ENCODE measurements at regions not wholly inside any gene's neighbourhood (a gene's known extent, or its start where the extent isn't known, plus 50 kb on each side); places are given as distances from the start of the nearest gene placed in this dataset.
A peak's percentile ranks its signal among the peaks of the same experiment; 100 is the strongest.

DNA sequence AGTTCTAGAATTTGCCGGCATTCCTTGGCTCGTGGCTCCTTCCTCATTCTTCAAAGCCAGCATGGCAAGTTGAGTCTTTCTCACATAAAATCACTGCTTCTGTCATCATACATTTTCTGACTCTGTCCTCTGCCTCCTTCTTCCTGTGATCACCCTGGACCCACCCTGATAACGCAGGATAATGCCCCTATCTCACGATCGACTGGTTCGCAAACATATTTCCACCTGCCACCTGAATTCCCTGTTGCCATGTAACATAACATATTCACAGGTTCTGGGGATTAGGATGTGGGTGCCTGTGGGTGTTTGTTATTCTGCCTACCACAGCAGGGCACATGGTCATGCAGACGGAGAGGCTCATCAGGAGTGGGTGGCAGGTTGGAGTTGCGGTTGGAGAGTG lies 177.7 kb downstream of the NHLRC3 start:
- intact Hi-C loops (cut with micrococcal nuclease) = no loop called here
- Histone ChIP-seq H3K4me1 (no peaks in the 10 kb centered on the region), H3K27me3 (ENCODE audit: low read depth) (no peaks in the 10 kb centered on the region), H3K4me3 (no peak overlapping the region), H3K36me3 (no peaks in the 10 kb centered on the region), H3K27ac (replicated peaks) (no peak overlapping the region), H3K9me3 (replicated peaks) (no peaks in the 10 kb centered on the region)
- DNase-seq = no peak
- TF ChIP-seq, protein P1, sequence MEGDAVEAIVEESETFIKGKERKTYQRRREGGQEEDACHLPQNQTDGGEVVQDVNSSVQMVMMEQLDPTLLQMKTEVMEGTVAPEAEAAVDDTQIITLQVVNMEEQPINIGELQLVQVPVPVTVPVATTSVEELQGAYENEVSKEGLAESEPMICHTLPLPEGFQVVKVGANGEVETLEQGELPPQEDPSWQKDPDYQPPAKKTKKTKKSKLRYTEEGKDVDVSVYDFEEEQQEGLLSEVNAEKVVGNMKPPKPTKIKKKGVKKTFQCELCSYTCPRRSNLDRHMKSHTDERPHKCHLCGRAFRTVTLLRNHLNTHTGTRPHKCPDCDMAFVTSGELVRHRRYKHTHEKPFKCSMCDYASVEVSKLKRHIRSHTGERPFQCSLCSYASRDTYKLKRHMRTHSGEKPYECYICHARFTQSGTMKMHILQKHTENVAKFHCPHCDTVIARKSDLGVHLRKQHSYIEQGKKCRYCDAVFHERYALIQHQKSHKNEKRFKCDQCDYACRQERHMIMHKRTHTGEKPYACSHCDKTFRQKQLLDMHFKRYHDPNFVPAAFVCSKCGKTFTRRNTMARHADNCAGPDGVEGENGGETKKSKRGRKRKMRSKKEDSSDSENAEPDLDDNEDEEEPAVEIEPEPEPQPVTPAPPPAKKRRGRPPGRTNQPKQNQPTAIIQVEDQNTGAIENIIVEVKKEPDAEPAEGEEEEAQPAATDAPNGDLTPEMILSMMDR (IDR thresholded peaks at IDR 0.05; ENCODE audit: borderline replicate concordance) = no peak

DNA sequence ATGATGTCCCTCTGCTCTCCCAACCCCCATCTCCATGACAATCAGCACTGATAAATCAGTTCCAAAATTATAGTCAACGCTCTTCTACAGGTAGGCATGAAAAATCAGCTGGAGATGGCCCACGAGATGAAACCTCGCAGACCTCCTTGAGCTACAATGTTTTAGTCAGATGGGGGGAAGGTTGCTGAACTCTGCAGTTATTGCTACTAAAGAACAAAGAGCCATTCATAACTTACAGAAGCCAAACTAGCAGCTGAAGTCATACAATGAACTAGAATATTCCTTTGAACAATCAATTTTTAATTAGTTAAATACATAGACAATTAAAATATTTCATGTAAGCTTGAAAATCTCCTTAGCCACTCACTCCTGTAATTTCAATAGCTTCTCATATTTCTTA lies 179.2 kb downstream of the NHLRC3 start:
- H3K27ac ChIP-seq (replicated peaks) = no peak overlapping the region
- TF ChIP-seq, protein P1 (IDR thresholded peaks at IDR 0.05; ENCODE audit: borderline replicate concordance) = no peak
- H3K27me3 ChIP-seq (ENCODE audit: low read depth) = no peaks in the 10 kb centered on the region
- no peak overlapping the region for H3K4me3 ChIP-seq
- no peaks in the 10 kb centered on the region for H3K4me1 ChIP-seq
- peaks cover 2% of the 10 kb centered on the region for H3K9me3 ChIP-seq (replicated peaks)
- H3K36me3 ChIP-seq = no peaks in the 10 kb centered on the region
- intact Hi-C loops (cut with micrococcal nuclease) = no loop called here
- DNase-seq = no peak

DNA sequence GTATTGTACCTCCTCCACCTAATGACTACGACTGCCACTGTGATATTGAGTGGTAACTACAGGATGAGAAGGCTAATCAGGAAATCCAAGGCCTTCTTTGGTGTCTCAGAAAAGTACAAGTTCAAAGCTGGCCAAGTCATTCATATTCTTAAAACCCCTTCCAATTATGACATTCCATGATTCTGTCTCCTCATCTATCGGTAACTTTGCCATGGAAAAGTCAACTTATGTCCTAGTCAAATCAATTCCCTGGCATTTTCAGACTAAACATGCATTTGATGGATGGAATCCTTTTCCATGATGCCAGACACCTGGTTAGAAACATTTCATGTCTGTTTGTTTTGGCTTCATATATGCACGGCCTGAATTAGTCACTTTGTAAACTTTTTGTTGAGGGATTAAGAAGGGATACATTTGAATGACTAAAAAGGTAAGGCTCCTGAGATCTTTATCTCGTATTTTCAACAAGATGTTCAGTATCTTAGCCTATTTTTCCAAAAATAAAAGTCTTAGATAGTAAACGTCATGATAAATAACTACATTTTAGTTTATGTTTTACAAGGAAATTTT lies 186.5 kb downstream of the NHLRC3 start:
- Histone ChIP-seq H3K9me3 (replicated peaks) (peaks cover 10% of the 10 kb centered on the region), H3K36me3 (no peaks in the 10 kb centered on the region), H3K4me1 (peaks cover 23% of the 10 kb centered on the region), H3K27ac (replicated peaks) (no peak overlapping the region), H3K27me3 (ENCODE audit: low read depth) (no peaks in the 10 kb centered on the region), H3K4me3 (no peak overlapping the region)
- intact Hi-C loops (cut with micrococcal nuclease) = no loop called here
- DNase-seq = no peak
- TF ChIP-seq, protein P1 (IDR thresholded peaks at IDR 0.05; ENCODE audit: borderline replicate concordance) = no peak

DNA sequence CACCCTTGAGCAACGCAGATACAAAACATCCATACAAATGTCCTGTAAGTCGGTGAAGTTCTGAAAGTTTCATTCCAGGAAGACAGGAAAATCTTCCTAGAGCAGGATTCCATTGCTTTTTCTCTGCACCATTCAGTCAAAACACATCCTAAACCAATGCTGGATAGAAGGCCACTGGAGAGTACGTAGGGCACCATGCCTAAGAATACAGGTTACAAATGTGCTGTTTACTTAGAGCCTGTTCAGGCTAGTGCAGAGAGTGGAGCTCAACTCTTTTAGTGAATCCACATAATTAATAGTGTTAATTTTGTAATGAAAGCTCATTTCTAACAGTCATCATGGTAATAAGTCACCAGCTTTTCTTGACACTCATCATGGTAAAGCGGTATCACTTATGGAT lies 187.6 kb downstream of the NHLRC3 start:
- Histone ChIP-seq H3K9me3 (replicated peaks) (peaks cover 10% of the 10 kb centered on the region), H3K4me1 (peaks cover 23% of the 10 kb centered on the region), H3K27me3 (ENCODE audit: low read depth) (no peaks in the 10 kb centered on the region), H3K36me3 (no peaks in the 10 kb centered on the region), H3K27ac (replicated peaks) (peak overlapping the region; percentile 37), H3K4me3 (no peak overlapping the region)
- intact Hi-C loops (cut with micrococcal nuclease) = no loop called here
- TF ChIP-seq, protein P1 (IDR thresholded peaks at IDR 0.05; ENCODE audit: borderline replicate concordance) = no peak
- no peak for DNase-seq

DNA sequence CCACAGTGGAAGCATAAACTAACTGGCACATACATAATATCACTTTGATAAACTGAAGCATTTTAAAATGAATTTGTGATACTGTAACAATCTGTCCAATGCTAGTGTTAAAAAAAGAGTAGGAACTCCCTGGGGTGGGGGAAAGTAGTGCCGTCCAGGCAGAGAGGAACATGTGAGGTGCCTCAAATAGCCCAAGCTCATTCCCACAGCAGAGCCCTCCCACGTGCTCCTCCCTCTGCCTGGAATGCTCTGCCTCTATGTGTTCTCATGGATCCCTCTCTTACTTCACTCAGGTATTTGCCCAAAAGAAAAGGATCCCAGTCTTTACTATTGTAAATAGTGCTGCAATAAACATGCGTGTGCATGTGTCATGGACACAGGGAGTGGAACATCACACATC lies 188.1 kb downstream of the NHLRC3 start:
- peak overlapping the region; percentile 37 for H3K27ac ChIP-seq (replicated peaks)
- TF ChIP-seq, protein P1 (IDR thresholded peaks at IDR 0.05; ENCODE audit: borderline replicate concordance) = no peak
- H3K4me3 ChIP-seq = no peak overlapping the region
- H3K4me1 ChIP-seq = peaks cover 23% of the 10 kb centered on the region
- no peaks in the 10 kb centered on the region for H3K36me3 ChIP-seq
- intact Hi-C loops (cut with micrococcal nuclease) = no loop called here
- peak; percentile 33 for DNase-seq
- H3K9me3 ChIP-seq (replicated peaks) = peaks cover 10% of the 10 kb centered on the region
- H3K27me3 ChIP-seq (ENCODE audit: low read depth) = no peaks in the 10 kb centered on the region
